GM12878 (cell line): ENCODE measurements at regions not wholly inside any gene's neighbourhood (a gene's known extent, or its start where the extent isn't known, plus 50 kb on each side); places are given as distances from the start of the nearest gene placed in this dataset.

Experiments
- ATAC-seq: fragments of 200-7000 bp; cut with Tn5 transposase; 3 replicates; pipeline ENCODE4 v1.9.1; 2020; ENCODE audit warnings: mild to moderate bottlenecking, moderate library complexity
- BruUV-seq: library from RNA; stranded (reverse); fragments of 400-500 nt; replicated peaks from 2 replicates; lab custom pipeline; 2021; lab: Mats Ljungman, UMichigan
- CTCF ChIA-PET: fragments of 300-600 bp; sonication (Branson Sonifier 250); formaldehyde crosslinking; extraction: SDS; loops from one replicate; lab custom pipeline; 2021; ENCODE audit warnings: inconsistent platforms; lab: Yijun Ruan, JAX
- POLR2A ChIA-PET: fragments of 350-600 bp; formaldehyde crosslinking; extraction: SDS; loops from one replicate; lab custom pipeline; 2021; ENCODE audit warnings: inconsistent platforms; lab: Charles Lee
- RAD21 ChIA-PET: fragments of 300-600 bp; sonication (Branson Sonifier 250); formaldehyde crosslinking; loops from one replicate; lab custom pipeline; 2023; ENCODE audit warnings: antibody characterized with exemption; ENCODE audit not compliant: unreplicated experiment; lab: Charles Lee
- SMC1A ChIA-PET: fragments of 300-600 bp; sonication (Branson Sonifier 250); formaldehyde crosslinking; loops from one replicate; lab custom pipeline; 2023; ENCODE audit not compliant: unreplicated experiment, uncharacterized antibody; lab: Charles Lee
- DNase-seq: peaks from one replicate; pipeline ENCODE4 v3.0.0-alpha.2; 2011; ENCODE audit warnings: low read depth, low spot score
- FAIRE-seq: peaks from 3 replicates; lab custom pipeline; 2011; peaks lifted over from hg19 to GRCh38; lab: Jason Lieb, UNC
- H2AFZ ChIP-seq: 2 replicates; pipeline ENCODE4 v1.6.0; 2011; ENCODE audit warnings: low read depth, low read length, control low read depth; ENCODE audit not compliant: control insufficient read depth
- H3K27ac ChIP-seq: 2 replicates; pipeline ENCODE4 v1.5.1; 2011; ENCODE audit warnings: control low read depth; ENCODE audit not compliant: control insufficient read depth, insufficient read depth
- H3K27me3 ChIP-seq, 2 experiments: replicated peaks in 1 of 2; 2 replicates each; pipeline versions ENCODE4 v1.6.0 to v1.6.1; 2011; ENCODE audit warnings: low read length in 1 of 2; ENCODE audit not compliant: control insufficient read depth in 2 of 2, insufficient read depth in 2 of 2
- H3K36me3 ChIP-seq, 2 experiments: 2 replicates each; pipeline ENCODE4 v1.5.1; 2011; ENCODE audit warnings: low read length in 1 of 2; ENCODE audit not compliant: control insufficient read depth in 2 of 2, insufficient read depth in 2 of 2
- H3K4me1 ChIP-seq: 2 replicates; pipeline ENCODE4 v1.6.1; 2011; ENCODE audit warnings: mild to moderate bottlenecking, low read length, moderate library complexity, mixed read lengths; ENCODE audit not compliant: control insufficient read depth, insufficient read depth
- H3K4me2 ChIP-seq: 2 replicates; pipeline ENCODE4 v1.6.0; 2011; ENCODE audit warnings: control low read depth; ENCODE audit not compliant: control insufficient read depth, insufficient read depth
- H3K4me3 ChIP-seq: fragments of 200-600 bp; sonication (generic); 2 replicates; pipeline ENCODE4 v1.5.1; 2016
- H3K79me2 ChIP-seq: 2 replicates; pipeline ENCODE4 v1.6.0; 2011; ENCODE audit warnings: low read length; ENCODE audit not compliant: control insufficient read depth, insufficient read depth
- H3K9ac ChIP-seq: 2 replicates; pipeline ENCODE4 v1.8.0; 2011; ENCODE audit warnings: low read length, control low read depth, mixed read lengths; ENCODE audit not compliant: control insufficient read depth, insufficient read depth
- H3K9me3 ChIP-seq: replicated peaks from 3 replicates; pipeline ENCODE4 v1.5.1; 2011; ENCODE audit warnings: mild to moderate bottlenecking, low read length; ENCODE audit not compliant: control insufficient read depth, insufficient read depth
- H4K20me1 ChIP-seq: 2 replicates; pipeline ENCODE4 v1.6.0; 2011; ENCODE audit not compliant: control insufficient read depth, insufficient read depth
- CEBPZ ChIP-seq: fragments of 150-350 bp; IDR thresholded peaks from 2 replicates; pipeline ENCODE4 v1.6.1; 2016; ENCODE audit warnings: low read depth, low read length
- MXI1 ChIP-seq: fragments of 150-350 bp; IDR thresholded peaks from 2 replicates; pipeline ENCODE4 v1.6.1; 2011; ENCODE audit warnings: low read depth, mild to moderate bottlenecking, inconsistent platforms, low read length, improper control_type of control experiment
- NBN ChIP-seq: fragments of 450-650 bp; IDR thresholded peaks from 2 replicates; pipeline ENCODE4 v1.6.1; 2016
- PML ChIP-seq: IDR thresholded peaks from 2 replicates; pipeline ENCODE4 v1.6.1; 2012; ENCODE audit warnings: low read length, inconsistent platforms
- SREBF2 ChIP-seq: IDR thresholded peaks from 2 replicates; pipeline ENCODE4 v1.6.1; 2012; ENCODE audit warnings: mild to moderate bottlenecking, low read length
- TCF3 ChIP-seq: IDR thresholded peaks from 2 replicates; pipeline ENCODE4 v1.6.1; 2012; ENCODE audit warnings: low read depth, mild to moderate bottlenecking, low read length, borderline replicate concordance; ENCODE audit not compliant: insufficient read depth
- ZZZ3 ChIP-seq: IDR thresholded peaks from 2 replicates; pipeline ENCODE4 v1.6.1; 2011; ENCODE audit warnings: low read depth; ENCODE audit not compliant: control insufficient read depth, insufficient read length
- WGBS: methylation state at CpG from one replicate; pipeline ENCODE4 v1.1.6; 2016; ENCODE audit warnings: low lambda C conversion rate; ENCODE audit not compliant: insufficient replicate concordance, insufficient coverage; ENCODE audit errors: missing lambda C conversion rate; 5-methylcytosine and 5-hydroxymethylcytosine counted together
- in situ Hi-C: fragments of 300-500 bp; cut with MboI; formaldehyde crosslinking; loops from 9 replicates; pipeline ENCODE4 v1.14.3; 2018; ENCODE audit warnings: mixed read lengths
- intact Hi-C: fragments of 100-400 bp; cut with micrococcal nuclease; formaldehyde crosslinking; loops from one replicate; pipeline ENCODE4 v1.14.2; 2022; ENCODE audit not compliant: unreplicated experiment

GRCh38 chr2:129167456-129167855, 812.0 kb upstream of the RAB6C start:
- TF ChIP-seq PML (no peak), TCF3 (no peak), SREBF2 (no peak), MXI1 (no peak), ZZZ3 (no peak), NBN (no peak), CEBPZ (no peak)
- H3K36me3 ChIP-seq, result no peaks in the 10 kb centered on the region
- H3K79me2 ChIP-seq, result no peaks in the 10 kb centered on the region
- BruUV-seq, result no TSS peak
- RAD21 ChIA-PET, result no interaction called here
- no peak overlapping the region for H3K9ac ChIP-seq
- SMC1A ChIA-PET, result no interaction called here
- POLR2A ChIA-PET, result no interaction called here
- 0% methylated on average over 1 of the region's 1 CpG for WGBS
- ATAC-seq (no peak), DNase-seq (no peak), FAIRE-seq (no peak)
- no peak overlapping the region for H3K27ac ChIP-seq
- H3K4me2 ChIP-seq, result no peak overlapping the region
- H4K20me1 ChIP-seq, result no peaks in the 10 kb centered on the region
- H3K4me1 ChIP-seq, result no peaks in the 10 kb centered on the region
- intact Hi-C loops, result no loop called here
- no peak overlapping the region for H3K4me3 ChIP-seq
- CTCF ChIA-PET, result no interaction called here
- H2AFZ ChIP-seq, result no peak overlapping the region
- no peaks in the 10 kb centered on the region for H3K27me3 ChIP-seq
- in situ Hi-C loops, result no loop called here
- H3K9me3 ChIP-seq, result no peaks in the 10 kb centered on the region
